ENCODE measurements at regions not wholly inside any gene's neighbourhood (a gene's known extent, or its start where the extent isn't known, plus 50 kb on each side); places are given as distances from the start of the nearest gene placed in this dataset.

DNA sequence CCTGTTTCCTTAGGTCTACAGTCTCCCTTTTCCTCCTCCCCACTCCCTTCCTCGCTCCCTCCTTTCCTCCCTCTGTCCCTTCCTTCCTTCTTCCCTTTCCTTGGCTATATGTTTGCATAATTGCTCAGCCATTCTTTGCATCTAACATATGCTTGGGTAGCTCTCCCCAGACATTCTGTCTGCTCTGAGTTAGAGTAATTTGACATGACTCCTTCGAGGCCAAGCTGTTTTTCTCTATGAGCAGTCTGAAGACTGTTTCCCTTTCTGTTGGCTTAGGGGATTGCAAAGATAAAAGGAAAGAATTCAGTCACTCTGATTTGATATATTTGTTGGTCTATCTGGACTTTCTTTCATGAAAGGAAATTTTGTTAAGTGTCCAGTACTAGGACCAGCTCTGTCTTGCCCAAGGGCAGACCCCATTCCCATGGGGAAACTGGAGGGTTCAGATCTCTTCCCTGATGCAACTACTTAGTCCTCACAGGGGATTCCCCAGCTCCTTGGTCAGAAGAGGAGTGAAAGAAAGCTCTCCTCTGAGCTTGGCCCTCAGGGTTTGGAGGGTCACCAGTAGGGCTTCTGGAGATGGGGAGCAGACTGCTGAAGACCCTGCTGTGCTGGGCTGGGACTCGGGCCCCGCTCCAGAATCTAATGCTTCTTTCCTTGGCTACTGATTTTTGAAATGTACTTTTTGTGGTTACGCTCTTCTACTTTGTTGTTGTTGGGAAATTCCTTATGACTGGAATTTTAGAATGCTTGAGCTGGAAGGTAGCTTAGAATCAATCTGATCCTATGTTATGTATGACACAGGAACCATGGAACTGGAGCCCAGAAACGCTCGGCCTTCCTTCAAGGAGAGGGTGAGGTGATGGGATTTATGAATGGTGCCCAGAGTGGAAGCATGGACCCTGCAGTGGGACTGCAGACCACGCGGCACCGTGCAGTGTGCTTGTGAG lies 63.7 kb upstream of the SLC22A23 start:
- no peak for TF ChIP-seq EP300 (IDR thresholded peaks at IDR 0.05)
- TF ChIP-seq POLR2A (IDR thresholded peaks at IDR 0.05) = no peak
- TF ChIP-seq, protein P1, sequence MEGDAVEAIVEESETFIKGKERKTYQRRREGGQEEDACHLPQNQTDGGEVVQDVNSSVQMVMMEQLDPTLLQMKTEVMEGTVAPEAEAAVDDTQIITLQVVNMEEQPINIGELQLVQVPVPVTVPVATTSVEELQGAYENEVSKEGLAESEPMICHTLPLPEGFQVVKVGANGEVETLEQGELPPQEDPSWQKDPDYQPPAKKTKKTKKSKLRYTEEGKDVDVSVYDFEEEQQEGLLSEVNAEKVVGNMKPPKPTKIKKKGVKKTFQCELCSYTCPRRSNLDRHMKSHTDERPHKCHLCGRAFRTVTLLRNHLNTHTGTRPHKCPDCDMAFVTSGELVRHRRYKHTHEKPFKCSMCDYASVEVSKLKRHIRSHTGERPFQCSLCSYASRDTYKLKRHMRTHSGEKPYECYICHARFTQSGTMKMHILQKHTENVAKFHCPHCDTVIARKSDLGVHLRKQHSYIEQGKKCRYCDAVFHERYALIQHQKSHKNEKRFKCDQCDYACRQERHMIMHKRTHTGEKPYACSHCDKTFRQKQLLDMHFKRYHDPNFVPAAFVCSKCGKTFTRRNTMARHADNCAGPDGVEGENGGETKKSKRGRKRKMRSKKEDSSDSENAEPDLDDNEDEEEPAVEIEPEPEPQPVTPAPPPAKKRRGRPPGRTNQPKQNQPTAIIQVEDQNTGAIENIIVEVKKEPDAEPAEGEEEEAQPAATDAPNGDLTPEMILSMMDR (IDR thresholded peaks at IDR 0.05) = no peak
- TF ChIP-seq POLR2AphosphoS5 (IDR thresholded peaks at IDR 0.05) = no peak
